ENCODE measurements at regions not wholly inside any gene's neighbourhood (a gene's known extent, or its start where the extent isn't known, plus 50 kb on each side); places are given as distances from the start of the nearest gene placed in this dataset.
"Not testable (repeated sequence)": the region's sequence is repeated elsewhere in the genome, so short reads cannot be mapped to it uniquely, and the experiment has no call there.

DNA sequence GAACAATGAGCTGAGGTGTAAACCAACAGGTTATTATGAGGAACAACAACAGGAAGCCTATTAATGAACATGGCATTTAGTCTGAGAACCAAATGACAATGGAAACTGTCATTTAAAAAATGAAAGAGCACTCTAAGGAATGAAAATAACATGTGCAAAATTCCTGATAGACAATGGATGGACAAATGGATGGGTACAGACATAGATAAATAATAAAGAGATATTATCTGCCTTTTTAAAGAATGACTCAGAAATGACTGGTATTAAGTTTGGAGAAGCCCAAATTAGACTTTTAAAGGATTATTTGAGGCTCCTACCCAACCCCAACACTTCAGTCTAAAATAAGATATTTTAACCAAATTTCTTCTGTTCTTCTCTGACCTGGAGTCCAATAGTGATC, 650.5 kb upstream of the ZNF385D start:
- no peak for DNase-seq

DNA sequence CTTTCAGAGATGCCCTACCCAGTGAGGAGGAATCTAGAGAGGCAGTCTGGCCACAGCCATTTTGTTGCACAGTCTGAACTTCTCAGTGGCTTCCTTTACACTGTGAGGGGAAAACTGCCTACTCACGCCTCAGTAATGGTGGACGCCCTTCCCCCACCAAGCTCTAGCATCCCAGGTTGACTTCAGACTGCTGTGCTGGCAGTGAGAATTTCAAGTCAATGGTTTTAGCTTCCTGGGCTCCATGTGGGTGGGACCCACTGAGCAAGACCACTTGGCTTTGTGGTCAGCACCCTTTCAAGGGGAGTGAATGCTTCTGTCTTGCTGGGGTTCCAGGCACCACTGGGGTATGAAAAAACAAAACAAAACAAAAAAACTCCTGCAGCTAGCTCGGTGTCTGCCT, 663.2 kb upstream of the ZNF385D start:
- no peak for DNase-seq

DNA sequence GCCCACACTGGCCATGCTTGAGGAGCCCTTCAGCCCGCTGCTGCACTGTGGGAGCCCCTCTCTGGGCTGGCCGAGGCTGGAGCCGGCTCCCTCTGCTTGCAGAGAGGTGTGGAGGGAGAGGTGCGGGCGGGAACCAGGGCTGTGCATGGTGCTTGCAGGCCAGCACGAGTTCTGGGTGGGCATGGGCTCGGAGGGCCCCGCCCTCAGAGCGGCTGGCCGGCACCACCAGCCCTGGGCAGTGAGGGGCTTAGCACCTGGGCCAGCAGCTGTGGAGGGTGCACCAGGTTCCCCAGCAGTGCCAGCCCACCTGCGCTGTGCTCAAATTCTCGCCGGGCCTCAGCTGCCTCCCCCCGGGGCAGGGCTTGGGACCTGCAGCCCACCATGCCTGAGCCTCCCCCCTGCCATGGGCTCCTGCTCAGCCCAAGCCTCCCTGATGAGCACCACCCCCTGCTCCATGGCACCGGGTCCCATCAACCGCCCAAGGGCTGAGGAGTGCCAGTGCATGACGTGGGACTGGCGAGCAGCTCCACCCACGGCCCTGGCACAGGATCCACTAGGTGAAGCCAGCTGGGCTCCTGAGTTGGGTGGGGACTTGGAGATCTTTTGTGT, 665.9 kb upstream of the ZNF385D start:
- DNase-seq = not testable (repeated sequence)

DNA sequence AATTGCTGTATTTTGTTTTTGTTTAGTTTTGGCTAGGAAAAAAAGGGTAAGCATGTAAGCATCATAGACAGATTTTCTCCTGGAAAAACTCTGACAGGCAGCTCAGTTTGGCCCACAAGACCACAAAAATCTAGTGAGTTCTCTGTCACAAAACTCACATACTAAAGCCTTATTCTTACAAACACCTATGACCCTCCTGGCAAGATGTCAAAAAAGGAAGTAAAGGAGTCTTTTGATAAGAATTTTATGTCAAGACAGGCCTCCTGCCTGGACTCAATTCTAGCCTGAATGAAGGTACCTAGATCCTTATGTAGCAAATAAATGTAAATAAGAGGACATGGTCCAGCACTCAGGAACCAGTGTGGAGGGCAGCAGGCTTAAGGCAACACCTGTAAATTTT, 668.3 kb upstream of the ZNF385D start:
- no peak for DNase-seq

DNA sequence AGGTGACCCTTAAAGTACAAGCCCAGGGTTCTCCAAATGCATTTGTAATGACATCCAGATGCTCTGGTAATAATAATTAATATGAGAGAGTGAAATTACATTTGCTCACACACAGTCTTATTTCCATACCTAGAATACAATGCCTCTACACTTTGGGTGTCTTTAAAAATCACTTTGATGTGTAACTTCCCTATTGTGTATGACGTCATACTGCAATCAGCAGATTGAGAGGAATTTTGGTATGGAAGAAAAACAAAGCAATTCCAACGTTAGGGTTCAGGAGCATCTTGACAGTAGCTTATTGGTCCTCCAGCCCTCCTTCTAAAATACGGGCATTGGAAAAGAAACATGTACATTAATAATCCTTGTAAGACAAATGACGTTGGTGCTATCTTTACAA, 670.6 kb upstream of the ZNF385D start:
- no peak for DNase-seq

DNA sequence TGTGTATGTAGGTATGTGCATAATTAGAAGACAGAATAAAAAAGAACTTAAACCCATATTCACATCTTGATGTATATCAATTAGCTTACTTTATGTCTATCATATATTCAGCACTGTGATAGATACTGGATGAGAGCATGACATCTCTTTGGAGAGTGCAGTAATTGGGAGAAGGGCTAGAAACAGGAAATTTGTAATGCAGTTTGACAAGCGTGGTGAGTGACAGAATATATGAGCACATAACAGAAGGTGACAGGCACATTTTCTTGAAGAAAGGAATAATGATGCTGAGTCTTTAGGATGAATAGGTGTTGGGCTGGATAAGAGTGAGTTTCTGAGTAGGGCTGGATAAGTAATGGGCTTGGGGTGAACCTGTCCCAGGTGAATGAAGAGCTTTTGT, 680.3 kb upstream of the ZNF385D start:
- DNase-seq = no peak

DNA sequence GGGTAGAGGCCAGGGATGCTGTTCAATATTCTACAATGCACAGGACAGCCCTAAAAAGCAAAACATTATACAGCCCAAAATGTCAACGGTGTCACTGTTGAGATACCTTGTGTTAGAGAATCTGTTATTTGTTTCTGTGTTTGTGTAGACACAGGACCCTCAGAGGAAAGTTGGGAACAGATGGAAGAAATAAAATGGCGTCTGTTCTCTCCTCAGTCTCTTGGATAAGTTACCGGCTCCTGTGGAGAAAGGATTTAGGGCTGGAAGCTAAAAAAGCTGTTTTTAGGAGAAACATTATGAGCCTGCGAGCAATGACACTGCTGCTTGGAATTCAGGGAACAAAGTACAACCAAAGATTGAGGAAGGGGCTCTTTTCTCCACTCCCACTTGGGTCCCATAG, 688.6 kb upstream of the ZNF385D start:
- no peak for DNase-seq

DNA sequence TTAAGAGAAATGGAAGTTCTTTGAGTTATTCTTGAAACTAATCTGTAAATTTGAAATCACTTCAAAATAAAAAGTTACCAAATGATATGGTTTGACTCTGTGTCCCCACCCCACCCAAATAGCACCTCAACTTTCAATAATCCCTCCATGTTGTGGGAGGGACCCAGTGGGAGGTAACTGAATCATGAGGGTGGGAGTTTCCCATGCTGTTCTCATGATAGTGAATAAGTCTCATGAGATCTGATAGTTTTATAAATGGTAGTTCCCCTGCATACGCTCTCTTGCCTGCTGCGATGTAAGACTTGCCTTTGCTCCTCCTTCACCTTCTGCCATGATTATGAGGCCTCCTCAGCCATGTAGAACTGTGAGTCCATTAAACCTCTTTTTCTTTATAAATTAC, 690.7 kb upstream of the ZNF385D start:
- no peak for DNase-seq

DNA sequence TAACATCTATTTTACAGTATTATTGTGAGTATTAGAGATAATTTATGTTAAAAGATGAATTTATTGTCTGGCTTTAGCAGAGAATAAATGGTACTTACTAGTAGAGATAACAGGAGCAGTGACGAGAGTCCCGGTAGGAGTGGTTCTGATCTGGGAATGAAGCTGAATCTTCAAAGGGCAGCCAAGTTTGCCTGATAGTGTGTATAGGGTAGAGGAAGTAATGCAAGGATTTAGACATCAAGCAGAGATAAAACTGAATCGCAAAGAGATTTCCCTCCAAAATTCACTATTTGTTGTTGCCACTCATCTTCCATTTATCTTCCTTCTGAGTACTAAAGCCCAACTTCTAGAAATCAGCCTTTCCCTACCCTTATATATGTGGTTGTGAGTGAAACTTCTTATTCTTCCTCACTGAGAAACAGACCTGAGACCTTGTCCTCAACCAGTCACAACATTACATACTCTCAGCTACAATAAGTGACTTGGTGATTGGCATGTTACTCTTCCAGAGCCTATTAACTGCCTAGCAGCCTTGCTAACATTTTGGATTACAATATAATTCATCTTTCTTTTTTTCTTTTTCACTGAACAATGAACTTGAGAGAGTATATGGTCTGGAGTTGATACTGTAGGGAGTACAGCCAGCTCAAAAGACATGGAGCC, 692.7 kb upstream of the ZNF385D start:
- DNase-seq = no peak

DNA sequence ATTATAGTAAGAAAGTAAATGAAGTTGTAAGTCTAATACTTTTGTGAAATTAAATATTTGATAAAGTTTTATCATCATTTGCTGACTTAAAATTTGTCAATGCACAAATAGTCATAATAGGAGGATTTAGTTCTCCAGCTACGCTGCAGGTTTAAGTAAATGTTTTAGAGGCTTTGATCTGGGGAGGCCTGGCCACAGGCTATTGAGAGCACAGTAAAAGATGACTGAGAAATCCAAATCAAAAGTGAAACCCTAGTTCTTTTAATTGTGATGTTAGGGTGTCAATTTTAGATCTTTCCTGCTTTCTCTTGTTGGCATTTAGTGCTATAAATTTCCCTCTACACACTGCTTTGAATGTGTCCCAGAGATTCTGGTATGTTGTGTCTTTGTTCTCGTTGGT, 694.3 kb upstream of the ZNF385D start:
- DNase-seq = not testable (repeated sequence)

DNA sequence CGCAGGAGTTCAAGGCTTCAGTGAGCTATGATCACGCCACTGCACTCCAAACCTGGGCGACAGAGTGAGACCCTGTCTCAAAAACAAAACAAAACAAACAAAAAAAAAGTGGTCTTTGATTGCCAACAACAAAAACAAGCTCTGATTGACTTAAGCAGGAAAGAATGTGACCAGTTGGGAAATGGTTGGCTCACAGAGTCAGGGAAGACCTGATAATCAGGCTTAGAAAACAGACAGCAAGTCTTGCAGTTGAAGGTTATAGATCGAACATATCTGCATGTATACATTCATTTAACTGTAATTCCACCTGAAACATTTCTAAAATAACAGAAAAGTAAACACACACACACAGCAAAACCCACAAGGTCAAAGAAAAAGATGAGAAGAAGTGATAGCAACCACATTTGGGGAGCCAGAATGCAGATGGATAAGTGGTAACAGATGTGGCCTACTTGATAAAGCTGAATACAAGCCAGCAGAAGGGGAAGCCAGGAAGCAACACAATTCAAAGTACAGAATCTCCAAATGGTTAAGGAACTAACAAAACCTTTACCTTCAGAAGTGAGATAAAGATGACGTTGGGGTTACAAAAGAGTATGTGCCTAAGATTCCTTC, 699.9 kb upstream of the ZNF385D start:
- DNase-seq = peak; percentile 59

DNA sequence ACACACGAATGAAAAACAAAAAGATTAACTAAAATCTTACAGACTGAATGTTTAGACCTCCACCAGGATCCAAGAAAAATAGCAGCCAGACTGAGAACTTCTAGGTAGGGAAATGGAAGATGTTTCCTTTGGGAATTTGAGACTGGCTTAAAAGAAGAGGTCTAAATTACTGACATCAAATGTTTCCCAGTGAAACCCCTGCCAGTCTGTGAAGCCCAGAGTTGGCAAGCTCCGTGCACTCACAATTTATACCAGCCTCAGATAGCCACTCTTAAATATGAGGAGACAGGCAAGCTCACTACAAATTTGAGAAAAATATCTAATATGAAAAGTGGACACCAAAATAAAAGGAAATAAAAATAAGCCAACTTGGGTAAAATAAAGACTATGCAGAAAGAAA, 700.5 kb upstream of the ZNF385D start:
- peak; percentile 43 for DNase-seq

DNA sequence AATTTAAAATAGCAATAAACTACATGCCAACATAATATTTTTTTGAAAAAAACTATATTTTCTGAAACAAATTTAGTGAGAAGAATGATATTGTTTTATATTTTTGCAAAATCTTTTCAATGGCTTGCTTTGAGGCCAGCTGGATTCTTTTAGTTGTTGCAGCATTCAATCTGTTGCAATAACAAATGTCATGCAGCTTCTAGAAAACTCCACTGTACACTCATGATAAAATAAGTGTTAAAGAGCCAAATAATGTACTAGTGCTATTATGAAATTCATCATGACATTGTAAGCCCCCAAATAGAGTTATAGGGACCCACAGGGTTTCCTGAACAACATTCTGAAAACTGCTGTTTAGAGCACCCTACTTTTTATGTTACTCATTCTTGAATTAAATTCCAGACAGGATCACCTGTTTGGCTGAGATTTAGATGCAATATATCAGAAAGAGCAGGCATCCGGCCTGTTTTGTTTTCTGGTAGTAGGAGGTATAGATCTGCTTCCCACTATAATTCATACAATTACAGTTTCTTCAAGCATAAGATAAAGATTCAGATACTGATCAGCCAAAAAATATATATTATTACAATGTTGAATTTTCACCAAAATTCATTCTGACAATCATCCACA, 703.0 kb upstream of the ZNF385D start:
- DNase-seq = no peak

DNA sequence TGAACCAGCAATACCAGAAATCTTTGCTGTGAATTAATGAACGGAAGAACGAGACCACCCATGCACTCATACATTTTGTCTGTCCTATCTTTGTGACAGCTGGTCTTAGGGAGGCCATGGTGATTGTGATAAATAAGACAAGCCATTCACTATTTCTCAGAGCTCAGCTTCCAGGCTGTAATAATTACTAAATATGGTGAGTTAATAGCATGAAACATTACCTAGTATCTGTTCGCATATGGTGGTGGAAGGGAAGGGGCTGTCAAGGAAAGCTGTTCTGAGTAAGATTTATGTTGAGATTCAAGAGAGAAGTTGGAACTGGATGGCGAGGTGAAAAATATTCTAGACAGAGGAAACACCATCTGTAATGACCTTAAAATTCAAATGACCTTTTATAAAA, 719.0 kb upstream of the ZNF385D start:
- DNase-seq = no peak

DNA sequence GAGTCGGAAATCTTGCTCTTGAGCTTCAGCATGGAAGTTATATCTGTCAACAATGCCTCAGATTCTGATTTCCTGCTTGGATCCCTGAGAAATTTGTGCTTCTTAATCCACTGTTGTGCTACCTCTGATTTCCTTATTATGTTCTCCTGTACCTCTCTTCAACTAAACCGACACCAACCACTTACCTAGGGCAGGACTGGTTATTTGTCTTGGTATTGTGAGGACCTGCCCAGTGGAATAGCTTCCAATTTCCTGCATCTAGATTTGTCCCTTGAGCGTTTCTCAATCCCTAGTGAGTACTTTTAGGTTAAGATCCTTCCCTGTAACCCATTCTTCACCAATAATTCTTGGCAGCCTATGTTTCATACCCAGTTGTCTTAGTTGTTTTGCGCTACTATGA, 720.5 kb upstream of the ZNF385D start:
- no peak for DNase-seq

DNA sequence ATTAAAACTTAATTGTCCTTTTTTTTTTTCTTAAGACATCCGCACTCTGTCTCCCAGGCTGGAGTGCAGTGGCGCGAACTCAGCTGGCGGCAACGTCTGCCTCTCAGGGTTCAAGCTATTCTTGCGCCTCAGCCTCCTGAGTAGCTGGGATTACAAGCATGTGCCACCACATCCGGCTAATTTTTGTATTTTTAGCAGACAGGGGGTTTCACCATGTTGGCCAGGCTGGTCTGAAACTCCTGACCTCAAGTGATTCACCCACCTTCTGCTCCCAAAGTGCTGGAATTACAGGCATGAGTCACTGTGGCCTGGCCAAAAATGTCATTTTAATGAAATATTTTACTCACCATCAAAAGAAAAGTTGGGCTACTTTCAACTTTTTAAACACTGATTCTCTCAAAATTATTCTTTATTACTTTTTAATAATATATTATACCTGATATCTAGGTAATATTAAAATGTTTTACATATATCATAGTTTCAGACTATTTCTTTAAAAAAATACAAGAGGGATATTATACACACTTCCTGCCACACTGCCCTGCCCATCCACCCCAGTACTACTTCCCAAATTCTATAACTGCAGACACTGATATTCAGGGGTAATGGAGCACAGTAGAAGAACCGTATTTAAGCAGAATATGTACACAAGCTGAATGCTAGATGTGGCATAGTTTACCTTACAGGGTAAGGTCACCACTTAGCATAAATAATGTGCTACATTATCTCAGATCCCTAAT, 723.9 kb upstream of the ZNF385D start:
- no peak for DNase-seq

DNA sequence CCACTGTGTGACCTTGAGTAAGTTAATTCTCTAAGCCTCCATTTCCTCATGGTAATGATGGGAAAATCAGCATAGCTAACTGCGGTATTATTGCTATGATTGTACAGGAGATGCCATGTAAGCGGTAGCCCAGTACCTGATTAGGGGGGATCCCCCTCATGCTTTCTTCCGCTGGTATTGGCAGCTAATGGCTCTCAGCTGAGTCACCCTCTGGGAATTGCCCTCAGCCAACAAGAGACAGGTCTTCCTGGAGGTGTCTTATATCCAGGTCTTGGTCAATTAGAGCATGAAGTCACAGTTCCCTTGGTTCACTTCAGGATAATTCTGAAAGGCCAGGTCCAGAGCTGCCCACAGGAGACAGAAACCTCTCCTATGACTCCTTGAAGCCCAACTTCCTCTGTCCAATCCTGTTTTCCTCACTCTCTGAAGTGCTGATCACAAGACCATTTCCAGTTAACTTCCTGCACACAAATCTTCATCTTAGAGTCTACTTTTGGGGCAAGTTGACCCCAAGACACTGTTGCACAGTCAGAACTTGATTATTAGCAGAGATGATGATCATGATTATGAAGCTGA, 724.7 kb upstream of the ZNF385D start:
- no peak for DNase-seq

DNA sequence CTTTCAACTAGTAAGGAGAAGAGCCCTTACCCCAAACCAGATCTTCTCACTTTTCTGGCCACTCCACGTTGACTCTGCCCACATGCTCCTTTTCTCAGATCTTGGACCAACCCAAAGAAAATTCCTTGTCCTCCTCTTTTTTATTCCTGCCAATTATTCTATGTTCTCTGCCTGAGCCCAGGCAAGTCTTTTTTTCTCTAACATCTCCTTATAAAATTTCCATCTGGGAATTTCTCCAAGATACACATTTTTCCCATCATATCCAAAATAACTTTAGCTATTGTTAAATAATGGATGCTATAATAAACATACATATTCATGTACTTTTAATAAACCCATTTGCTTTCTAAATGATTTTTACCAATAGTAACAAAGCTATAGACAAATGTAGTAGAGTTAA, 726.0 kb upstream of the ZNF385D start:
- no peak for DNase-seq

DNA sequence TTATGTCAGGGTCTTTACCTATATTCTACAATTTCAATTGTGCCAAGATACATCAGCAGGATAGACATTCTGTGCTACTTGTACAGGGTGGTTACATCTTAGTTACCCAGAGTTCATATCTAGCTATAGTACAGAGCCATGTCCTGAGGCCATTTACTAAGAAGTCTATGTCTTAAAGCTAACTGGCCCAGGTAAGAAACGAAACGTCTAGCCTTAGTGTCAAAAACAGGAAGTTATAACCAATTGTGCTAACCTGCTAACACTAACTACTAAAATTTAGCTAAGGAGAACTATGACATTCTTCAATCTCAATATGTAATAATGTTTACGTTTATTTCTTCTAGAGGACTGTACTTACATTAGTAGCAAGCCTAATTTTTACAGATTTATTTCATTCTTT, 717.2 kb upstream of the UBE2E2 start:
- no peak for DNase-seq

DNA sequence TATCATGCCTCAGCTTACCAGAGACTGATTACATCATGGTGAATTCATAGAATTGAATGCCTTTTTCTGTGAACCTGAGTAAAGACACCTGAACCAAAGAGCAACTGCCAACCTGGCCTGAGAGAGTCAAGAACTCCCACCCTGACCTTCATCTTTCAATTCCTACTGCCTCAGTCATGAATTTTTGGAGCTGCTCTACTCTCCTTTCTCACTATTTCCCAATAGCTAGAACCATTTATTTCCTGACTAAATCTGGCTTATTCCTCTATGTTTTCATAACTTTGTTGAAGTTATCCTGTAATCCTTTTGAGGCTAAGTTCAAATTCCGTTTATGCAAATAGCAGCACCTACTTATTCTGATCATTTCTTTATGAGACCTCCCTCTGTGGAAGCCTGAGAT, 712.4 kb upstream of the UBE2E2 start:
- no peak for DNase-seq

DNA sequence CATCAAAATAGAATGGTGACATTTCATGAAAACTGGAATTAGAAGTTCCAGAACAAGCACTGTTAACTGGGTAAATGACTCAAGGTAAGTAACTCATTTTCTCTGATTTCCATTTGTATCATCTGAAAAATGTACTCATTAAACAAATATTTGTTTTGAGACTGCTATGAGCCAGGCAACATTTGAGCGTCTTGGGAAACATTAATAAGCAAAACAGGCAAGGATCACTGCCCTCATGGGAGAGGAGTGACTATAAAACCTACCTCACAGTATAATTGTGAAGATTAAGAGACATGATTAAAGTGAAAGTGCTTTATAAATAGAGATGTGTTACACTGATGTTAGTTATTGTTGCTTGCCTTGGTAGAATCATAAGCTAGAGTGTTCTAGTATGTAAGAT, 711.8 kb upstream of the UBE2E2 start:
- no peak for DNase-seq

DNA sequence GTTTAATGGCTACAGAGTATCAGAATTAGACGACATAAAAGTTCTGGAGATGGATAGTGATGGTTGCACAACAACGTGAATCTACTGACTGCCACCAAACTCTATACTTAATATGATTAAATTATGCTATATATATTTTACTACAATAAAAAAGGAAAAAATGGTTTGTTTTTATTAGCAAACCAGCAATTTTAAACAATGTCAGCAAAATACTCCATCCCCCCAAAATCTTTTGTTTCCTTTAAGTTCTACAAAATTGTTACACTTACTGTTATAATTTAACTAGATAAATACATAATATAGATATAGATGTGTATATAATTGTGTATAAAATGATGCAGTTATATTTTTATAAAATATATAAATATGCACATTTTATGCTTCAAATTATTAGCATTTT, 710.8 kb upstream of the UBE2E2 start:
- no peak for DNase-seq

DNA sequence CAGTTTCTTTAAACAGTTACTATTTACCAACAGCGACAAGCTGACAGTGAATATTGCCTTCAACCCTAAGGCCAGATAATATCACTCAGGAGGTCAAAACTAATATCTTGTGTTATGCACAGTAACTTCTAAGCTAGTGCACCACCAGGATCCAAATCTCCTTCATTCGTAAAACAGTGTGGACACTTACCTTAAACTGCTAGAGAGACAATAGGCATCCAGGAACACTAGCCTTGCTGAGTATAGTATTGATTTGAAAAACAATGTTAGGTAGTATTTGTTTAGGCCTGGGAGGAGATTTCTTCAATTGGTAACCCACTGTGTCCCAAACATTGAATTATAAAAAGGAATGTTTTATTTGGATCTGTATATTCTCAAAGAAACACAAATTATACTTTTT, 707.9 kb upstream of the UBE2E2 start:
- DNase-seq = no peak

Measured in NCI-H446 treated with DMSO at 0.1 percent for 48 hours (cell line).